OCI-LY3 (cell line): ENCODE measurements at regions not wholly inside any gene's neighbourhood (a gene's known extent, or its start where the extent isn't known, plus 50 kb on each side); places are given as distances from the start of the nearest gene placed in this dataset.

Source experiments
- H2AFZ ChIP-seq: fragments of 200-600, 300-600 bp; shearing (Covaris generic); 2 replicates; pipeline ENCODE4 v1.6.0; 2014; ENCODE audit warnings: antibody characterized with exemption, low read depth, low read length
- H3K27ac ChIP-seq: fragments of 200-600, 300-600 bp; sonication (generic); 2 replicates; pipeline ENCODE4 v1.5.1; 2014; ENCODE audit warnings: mild to moderate bottlenecking, low read length, moderate library complexity, mixed read lengths
- H3K27me3 ChIP-seq: fragments of 200-600, 300-600 bp; sonication (generic); 2 replicates; pipeline ENCODE4 v1.6.1; 2014; ENCODE audit warnings: low read depth, low read length, mixed read lengths
- H3K36me3 ChIP-seq: fragments of 200-600, 300-600 bp; sonication (generic); replicated peaks from 2 replicates; pipeline ENCODE3; 2014; ENCODE audit warnings: low read depth, low read length, mixed read lengths
- H3K4me1 ChIP-seq: fragments of 300-600, 200-600 bp; sonication (generic); 2 replicates; pipeline ENCODE4 v1.6.1; 2014; ENCODE audit warnings: low read length, mixed read lengths
- H3K4me2 ChIP-seq: fragments of 200-600, 300-600 bp; sonication (generic); 2 replicates; pipeline ENCODE4 v1.6.1; 2014; ENCODE audit warnings: low read length, mixed read lengths
- H3K4me3 ChIP-seq: fragments of 300-600, 200-600 bp; sonication (generic); 2 replicates; pipeline ENCODE4 v1.5.1; 2014; ENCODE audit warnings: antibody characterized with exemption, mild to moderate bottlenecking, low read length, moderate library complexity
- H3K79me2 ChIP-seq: fragments of 300-600, 200-600 bp; shearing (Covaris generic); 2 replicates; pipeline ENCODE4 v1.6.1; 2014; ENCODE audit warnings: mild to moderate bottlenecking, low read length, mixed read lengths
- H3K9ac ChIP-seq: fragments of 300-600, 200-600 bp; shearing (Covaris generic); 2 replicates; pipeline ENCODE4 v1.6.0; 2014; ENCODE audit warnings: mild to moderate bottlenecking, low read length, moderate library complexity
- H3K9me3 ChIP-seq: fragments of 200-600, 300-600 bp; shearing (Covaris generic); 2 replicates; pipeline ENCODE4 v1.6.1; 2014; ENCODE audit warnings: low read length, mixed read lengths; ENCODE audit not compliant: insufficient read depth
- H4K20me1 ChIP-seq: fragments of 200-600, 300-600 bp; sonication (generic); 2 replicates; pipeline ENCODE4 v1.6.1; 2016; ENCODE audit warnings: low read length, mixed read lengths; ENCODE audit not compliant: insufficient read depth
- CTCF ChIP-seq: fragments of 200-600, 300-600 bp; sonication (generic); IDR thresholded peaks from 2 replicates; pipeline ENCODE4 v1.5.1; 2014; ENCODE audit warnings: antibody characterized with exemption, low read length, low read depth
- EZH2phosphoT487 ChIP-seq: fragments of 200-600 bp; shearing (Covaris generic); IDR thresholded peaks from 2 replicates; pipeline ENCODE4 v1.6.1; 2018; ENCODE audit warnings: antibody characterized with exemption, mixed run types, low read depth

- Histone ChIP-seq H3K4me1 (peaks cover 49% of the 10 kb centered on the region), H3K9ac (no peak overlapping the region), H3K9me3 (no peaks in the 10 kb centered on the region), H3K79me2 (no peaks in the 10 kb centered on the region), H3K4me3 (no peak overlapping the region), H2AFZ (no peak overlapping the region), H4K20me1 (no peaks in the 10 kb centered on the region), H3K27me3 (peaks cover 21% of the 10 kb centered on the region), H3K36me3 (no peaks in the 10 kb centered on the region), H3K27ac (no peak overlapping the region), H3K4me2 (no peak overlapping the region)
- no peak for TF ChIP-seq CTCF
- TF ChIP-seq EZH2phosphoT487: no peak
These were observed 94.3 kb upstream of the ZC3H12C start for GRCh38 chr11:109998921-109999320.

- TF ChIP-seq EZH2phosphoT487 (peak; percentile 77; the same call in 1 of the 2 replicates), CTCF (no peak)
- Histone ChIP-seq H2AFZ (no peak overlapping the region), H3K4me3 (peak overlapping the region; percentile 21), H4K20me1 (no peaks in the 10 kb centered on the region), H3K27me3 (peaks cover 21% of the 10 kb centered on the region), H3K9me3 (no peaks in the 10 kb centered on the region), H3K4me1 (peaks cover 49% of the 10 kb centered on the region), H3K36me3 (no peaks in the 10 kb centered on the region), H3K9ac (peak overlapping the region; percentile 12; the same call in 1 of the 2 replicates), H3K27ac (peak overlapping the region; percentile 49), H3K4me2 (peak overlapping the region; percentile 52), H3K79me2 (no peaks in the 10 kb centered on the region)
These were observed 93.1 kb upstream of the ZC3H12C start for GRCh38 chr11:110000031-110000502.

GRCh38 chr11:110000850-110001249, 92.3 kb upstream of the ZC3H12C start:
- Histone ChIP-seq H2AFZ (no peak overlapping the region), H3K4me2 (peak overlapping the region; percentile 52), H3K9ac (no peak overlapping the region), H3K9me3 (no peaks in the 10 kb centered on the region), H3K4me3 (no peak overlapping the region), H3K4me1 (peaks cover 46% of the 10 kb centered on the region), H3K79me2 (no peaks in the 10 kb centered on the region), H3K36me3 (no peaks in the 10 kb centered on the region), H3K27ac (no peak overlapping the region), H4K20me1 (no peaks in the 10 kb centered on the region), H3K27me3 (peaks cover 15% of the 10 kb centered on the region)
- TF ChIP-seq CTCF (no peak), EZH2phosphoT487 (no peak)

- H4K20me1 ChIP-seq: no peaks in the 10 kb centered on the region
- TF ChIP-seq EZH2phosphoT487 (no peak), CTCF (no peak)
- peaks cover 13% of the 10 kb centered on the region for H3K27me3 ChIP-seq
- no peaks in the 10 kb centered on the region for H3K36me3 ChIP-seq
- no peak overlapping the region for H2AFZ ChIP-seq
- peaks cover 36% of the 10 kb centered on the region for H3K4me1 ChIP-seq
- no peak overlapping the region for H3K4me2 ChIP-seq
- no peaks in the 10 kb centered on the region for H3K79me2 ChIP-seq
- H3K9ac ChIP-seq: no peak overlapping the region
- H3K4me3 ChIP-seq: no peak overlapping the region
- no peak overlapping the region for H3K27ac ChIP-seq
- no peaks in the 10 kb centered on the region for H3K9me3 ChIP-seq
These were observed 89.8 kb upstream of the ZC3H12C start for GRCh38 chr11:110003426-110003825.
